ENCODE measurements at regions not wholly inside any gene's neighbourhood (a gene's known extent, or its start where the extent isn't known, plus 50 kb on each side); places are given as distances from the start of the nearest gene placed in this dataset.
"Not testable (repeated sequence)": the region's sequence is repeated elsewhere in the genome, so short reads cannot be mapped to it uniquely, and the experiment has no call there.

GRCh38 chr3:137612291-137612690 is 151.8 kb upstream of the SOX14 start:
- no peak for DNase-seq (ENCODE audit: low spot score)

GRCh38 chr3:137615659-137616418 is 148.3 kb upstream of the SOX14 start:
- DNase-seq (ENCODE audit: low spot score): no peak

DNA sequence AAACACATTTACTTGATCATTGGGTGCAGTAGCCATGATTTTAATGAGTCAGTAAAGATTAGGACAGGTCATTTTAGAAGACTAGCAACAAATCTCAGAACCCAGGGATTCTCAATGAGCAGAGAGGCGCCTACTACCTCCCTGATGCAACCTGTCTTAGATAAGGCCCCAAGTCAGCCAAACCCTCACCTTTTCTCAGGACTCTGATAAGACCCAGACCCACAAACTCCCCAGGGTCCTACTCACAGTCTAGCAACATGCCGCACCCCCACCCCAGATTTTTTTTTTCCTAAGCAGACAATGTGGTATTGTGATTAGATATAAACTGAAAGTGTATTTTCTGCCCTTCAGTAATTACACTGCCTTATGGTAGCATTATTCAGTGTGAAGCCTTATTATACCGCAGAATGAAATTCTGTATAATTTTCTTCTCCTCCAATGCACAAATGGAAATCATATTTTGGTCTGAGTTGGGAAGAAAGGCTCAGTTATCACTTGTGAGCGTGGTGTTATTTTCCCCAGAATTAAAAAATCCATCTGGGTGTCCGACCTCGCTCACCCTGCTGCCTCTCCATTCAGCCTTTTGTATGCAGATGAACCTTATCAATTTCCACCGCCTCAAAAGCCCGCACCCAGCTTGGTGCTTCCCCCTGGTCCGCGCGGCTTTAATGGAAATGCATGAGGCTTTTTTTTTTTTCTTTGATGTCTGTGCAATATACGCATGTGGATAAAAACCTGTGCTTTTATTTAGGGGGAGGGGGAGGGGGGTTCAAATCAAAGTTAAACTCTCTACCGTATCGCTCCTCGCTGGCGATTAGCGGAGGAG is 122.0 kb upstream of the SOX14 start:
- DNase-seq (ENCODE audit: low spot score): no peak

DNA sequence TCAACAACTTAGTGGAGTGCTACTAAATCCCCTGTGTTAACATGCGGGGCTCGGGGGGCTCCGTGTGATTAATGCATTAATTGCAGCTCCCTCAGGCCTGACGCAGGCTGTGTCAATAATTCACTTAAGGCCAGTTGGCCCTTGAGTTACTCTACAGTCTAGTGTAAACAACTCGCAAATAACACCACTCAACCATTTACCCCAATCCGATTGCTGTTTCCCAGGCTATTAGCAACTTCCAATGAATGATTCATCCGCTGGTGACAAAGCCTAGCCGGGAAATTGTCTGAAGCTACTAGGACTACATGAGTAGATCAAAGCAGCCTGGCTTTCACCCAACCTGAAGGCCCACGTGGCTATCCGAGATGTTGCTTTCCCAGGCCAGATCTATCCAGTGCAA is 121.3 kb upstream of the SOX14 start:
- DNase-seq (ENCODE audit: low spot score): no peak

DNA sequence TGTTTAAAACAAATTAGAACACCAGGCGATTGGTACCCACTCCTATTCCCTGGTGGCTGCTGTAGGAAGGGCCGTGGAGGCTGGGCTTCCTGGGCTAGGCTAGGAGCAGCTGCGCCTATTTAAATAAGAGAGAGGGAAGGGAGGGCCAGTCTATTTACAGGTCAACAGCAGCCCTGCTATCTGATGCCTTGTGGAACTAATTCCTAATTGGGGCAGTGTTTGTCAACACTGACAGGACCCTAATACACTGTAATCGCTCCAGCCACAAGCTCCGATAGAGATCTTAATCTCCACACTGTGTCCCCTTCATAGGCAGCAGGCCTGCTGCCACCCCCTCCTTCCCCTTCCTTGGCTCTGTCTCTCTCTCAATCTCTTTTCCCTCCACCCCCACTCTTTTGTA is 116.9 kb upstream of the SOX14 start:
- DNase-seq (ENCODE audit: low spot score): no peak

DNA sequence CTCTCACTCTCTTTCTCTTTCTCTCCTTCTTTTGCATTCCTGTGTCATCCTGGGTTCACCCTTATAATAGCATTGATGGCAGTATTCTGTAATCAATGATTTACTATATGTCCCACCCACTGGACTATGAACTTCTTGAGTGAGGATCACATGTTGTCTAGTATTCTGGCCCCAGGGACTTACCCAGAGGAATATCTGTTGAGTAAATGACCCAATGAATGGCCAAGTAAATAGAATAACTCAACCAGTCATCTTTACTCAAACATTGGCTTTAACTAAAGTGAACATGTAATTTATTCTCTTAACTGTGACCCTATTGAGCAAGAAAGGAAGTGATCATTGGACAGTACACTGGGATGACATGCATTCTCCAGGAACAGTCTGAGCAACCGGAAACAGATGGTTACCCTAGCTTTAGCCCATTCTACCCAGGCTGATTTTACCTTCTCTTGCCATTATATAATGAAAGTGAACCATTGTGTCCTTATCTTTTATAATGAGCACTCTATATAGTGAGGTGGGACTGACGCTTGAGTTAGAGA is 94.5 kb upstream of the SOX14 start:
- no peak for DNase-seq (ENCODE audit: low spot score)

- DNase-seq (ENCODE audit: low spot score): no peak
Observed at GRCh38 chr3:137687181-137687879, 76.8 kb upstream of the SOX14 start.

DNA sequence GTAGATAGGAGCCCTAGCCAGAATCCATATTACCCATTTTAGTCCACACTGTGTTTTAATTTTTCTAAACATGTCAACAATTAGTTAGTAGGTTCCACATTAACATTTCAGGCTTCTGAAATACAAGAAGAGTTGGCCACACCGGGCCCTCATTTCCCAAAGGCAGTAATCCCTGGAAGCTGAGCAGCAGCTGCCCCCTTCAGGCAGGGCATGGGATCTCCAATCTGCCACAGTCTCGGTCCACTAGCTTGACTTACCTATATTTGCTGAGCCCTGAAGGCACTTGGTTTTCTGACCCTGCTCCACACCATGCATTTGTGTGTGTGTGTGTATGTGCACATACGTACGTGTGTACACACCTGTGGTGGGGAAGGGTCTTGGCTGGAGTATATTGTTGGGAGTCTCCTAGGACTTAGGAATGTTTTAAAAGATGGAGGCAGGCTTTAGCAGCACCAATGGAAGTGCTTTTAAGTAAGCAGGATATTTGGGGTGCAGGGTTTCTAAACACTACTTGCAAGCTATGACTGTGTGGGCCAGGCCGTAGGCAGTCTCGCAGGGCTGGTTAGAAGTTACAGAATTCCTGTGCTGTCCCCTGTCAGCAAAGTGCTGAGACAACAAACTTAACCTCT is 71.2 kb upstream of the SOX14 start:
- DNase-seq (ENCODE audit: low spot score): peak; percentile 10

GRCh38 chr3:137693791-137694190 is 70.3 kb upstream of the SOX14 start:
- no peak for DNase-seq (ENCODE audit: low spot score)

DNA sequence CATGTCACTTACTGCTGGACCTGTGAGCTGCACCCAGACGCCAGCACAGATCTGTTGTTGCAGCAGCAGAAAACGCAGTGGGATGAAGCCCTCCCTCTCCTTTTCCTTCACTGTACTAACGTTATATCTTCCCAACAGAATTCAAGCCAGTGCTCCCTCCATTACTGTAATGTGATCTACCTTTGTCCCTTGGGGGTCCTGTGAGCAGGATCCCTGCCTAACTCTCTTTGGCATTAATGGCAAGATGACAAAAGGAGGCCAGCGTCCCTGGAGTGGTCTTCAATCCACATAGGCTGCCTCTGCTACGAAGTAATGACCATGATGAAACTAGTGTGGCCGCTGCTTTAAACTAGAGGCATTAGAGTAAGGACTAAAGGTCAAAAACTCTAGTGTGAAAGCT is 69.3 kb upstream of the SOX14 start:
- DNase-seq (ENCODE audit: low spot score): no peak

- no peak for DNase-seq (ENCODE audit: low spot score)
Observed at GRCh38 chr3:137695351-137695750, 68.8 kb upstream of the SOX14 start.

- DNase-seq (ENCODE audit: low spot score): no peak
Observed at GRCh38 chr3:137709011-137709601, 55.0 kb upstream of the SOX14 start.

- DNase-seq (ENCODE audit: low spot score): not testable (repeated sequence)
Observed at GRCh38 chr3:137713965-137714364, 50.1 kb upstream of the SOX14 start.

Measured in A172 (cell line).